ENCODE measurements at regions not wholly inside any gene's neighbourhood (a gene's known extent, or its start where the extent isn't known, plus 50 kb on each side); places are given as distances from the start of the nearest gene placed in this dataset.

DNA sequence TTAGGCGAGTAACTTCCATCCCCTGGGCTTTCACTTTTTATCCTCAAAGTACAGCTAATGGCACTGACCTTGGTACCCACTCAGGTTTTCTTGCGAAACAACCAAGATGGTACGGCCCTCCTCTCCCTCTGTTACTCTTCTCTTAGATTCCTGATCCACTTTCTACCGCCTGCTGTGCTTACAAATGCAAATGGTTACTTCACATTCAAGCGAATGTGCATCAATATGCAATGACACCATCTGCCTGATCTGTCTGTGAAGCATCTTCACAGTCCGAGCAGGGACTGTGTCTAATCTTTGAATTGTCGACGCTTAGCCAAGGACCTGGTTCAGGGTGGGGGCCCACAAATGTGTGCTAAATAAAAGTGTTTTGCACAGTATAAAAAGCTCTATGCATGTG lies 112.2 kb downstream of the TRIB2 start:
- no peak for DNase-seq (ENCODE audit: low spot score)

DNA sequence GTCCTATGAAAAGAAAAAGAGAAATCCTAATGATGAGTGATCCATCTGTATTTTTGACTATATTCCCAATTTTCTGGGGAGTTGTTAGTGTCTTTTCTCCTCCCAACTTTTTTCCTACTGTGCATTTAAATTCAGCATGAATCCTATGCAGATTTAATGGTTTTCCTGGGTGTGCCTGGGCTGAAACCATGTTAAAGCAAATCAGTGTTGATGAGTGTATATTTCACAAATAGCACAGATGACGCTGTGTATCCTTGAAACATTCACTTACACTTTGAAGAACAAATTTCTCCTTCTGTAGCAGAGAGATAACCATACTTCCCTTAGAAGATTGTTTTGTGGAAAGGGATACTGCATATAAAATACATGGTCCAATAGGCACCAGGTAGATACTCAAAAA lies 114.3 kb downstream of the TRIB2 start:
- no peak for DNase-seq (ENCODE audit: low spot score)

DNA sequence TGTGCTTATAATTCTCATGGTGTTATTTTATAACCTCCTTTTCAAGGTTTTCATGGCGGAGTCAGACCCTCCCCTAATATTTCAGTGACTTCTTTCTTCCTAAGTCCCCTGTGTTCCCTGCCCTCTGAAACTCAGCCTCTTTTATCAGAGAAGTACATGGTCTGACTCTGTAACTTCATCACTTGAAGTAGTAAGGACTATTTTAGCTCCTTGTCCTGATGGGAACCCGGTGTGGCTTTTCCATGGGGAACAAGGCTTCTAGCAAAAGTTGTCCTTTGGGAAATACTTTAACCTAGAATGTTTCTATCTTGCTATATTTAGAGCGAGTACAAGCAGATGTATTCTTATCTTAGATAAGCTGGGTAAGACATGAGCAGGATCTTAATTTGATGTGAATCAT lies 117.5 kb downstream of the TRIB2 start:
- no peak for DNase-seq (ENCODE audit: low spot score)

DNA sequence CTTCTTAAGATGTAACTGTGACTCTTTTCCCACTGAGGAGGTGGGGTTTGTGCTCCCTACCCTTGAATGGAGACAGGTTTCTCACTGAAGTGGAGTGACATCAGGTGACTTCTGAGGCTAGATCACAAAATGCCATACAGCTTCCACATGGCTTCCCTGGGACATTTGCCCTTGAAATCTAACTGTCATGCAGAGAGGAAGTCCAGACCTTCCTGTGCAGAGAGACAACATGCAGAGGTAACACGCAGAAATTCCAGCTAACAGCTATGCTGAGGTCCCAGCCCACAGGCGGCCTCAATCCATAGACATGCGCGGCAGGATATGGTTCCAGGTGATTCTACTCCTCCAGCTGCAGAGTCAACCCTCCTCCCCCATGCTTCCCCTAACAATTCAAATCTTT lies 119.0 kb downstream of the TRIB2 start:
- DNase-seq (ENCODE audit: low spot score) = no peak

DNA sequence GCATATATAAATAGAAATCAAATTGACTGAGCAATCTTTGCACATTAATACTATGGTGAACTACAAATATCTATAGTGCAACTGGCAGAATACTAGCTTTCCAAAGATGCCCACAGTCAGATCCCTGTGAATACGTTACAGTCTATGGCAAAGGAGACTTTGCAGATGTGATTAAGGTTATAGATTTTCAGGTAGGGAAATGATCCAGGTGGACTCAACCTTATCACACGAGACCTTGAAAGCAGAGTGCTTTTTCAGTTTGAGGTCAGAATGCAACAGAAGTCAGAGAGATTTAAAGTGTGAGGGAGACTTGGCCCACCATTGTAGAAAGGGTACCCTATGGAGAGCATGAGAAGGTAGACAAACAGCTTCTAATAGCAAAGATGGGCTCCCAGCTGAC lies 122.6 kb downstream of the TRIB2 start:
- DNase-seq (ENCODE audit: low spot score) = no peak

DNA sequence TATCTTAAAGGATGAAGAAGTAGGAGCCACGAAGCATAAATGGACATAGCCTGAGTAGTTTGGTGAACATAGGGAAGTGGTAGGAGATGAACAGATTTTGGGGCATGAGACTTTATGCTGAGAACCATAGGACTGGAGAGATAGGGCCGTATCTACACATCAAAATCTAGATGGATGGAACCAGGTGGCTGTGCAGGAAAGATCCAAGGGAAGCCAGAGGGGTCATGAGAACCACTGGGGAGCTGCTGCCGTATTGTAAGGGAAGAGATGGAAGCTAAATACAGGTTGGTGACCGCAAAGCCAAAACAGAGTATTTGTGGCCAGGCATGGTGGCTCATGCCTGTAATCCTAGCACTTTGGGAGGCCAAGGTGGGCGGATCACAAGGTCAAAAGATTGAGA lies 124.3 kb downstream of the TRIB2 start:
- DNase-seq (ENCODE audit: low spot score) = no peak

DNA sequence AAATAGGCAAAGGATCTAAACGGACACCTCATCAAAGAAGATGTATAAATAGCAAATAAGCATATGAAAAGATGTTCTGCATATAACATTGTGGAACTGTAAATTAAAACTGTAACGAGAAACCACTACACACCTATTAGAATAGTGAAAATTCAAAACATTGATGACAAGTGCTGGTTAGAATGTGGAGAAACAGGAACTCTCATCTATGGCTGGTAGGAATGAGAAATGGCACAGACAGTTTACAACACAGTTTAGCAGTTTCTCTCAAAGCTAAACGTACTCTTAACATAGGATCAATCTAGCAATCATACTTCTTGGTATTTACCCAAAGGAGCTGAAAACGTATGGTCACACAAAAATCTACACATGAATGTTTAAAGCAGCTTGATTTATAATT lies 126.2 kb downstream of the TRIB2 start:
- no peak for DNase-seq (ENCODE audit: low spot score)

DNA sequence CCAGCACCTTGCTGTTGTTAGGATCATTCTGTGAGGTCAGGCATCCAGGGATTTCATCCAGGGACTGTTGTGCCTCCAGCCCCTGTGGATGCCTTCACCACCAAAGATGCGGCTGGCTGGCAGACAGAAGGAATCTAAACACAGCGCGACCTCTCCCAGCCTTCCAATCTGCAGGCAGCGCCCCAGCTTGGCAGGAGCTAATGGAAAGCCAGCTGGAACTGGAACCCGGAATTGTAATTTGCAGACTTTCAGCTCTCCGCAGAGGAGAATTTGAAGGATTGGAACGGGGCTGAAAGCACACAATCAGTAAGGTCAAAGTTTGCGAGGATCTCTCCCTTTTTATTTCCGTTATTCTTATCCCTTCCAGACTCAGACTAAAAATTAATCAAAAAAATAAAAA lies 127.8 kb downstream of the TRIB2 start:
- DNase-seq (ENCODE audit: low spot score) = no peak

DNA sequence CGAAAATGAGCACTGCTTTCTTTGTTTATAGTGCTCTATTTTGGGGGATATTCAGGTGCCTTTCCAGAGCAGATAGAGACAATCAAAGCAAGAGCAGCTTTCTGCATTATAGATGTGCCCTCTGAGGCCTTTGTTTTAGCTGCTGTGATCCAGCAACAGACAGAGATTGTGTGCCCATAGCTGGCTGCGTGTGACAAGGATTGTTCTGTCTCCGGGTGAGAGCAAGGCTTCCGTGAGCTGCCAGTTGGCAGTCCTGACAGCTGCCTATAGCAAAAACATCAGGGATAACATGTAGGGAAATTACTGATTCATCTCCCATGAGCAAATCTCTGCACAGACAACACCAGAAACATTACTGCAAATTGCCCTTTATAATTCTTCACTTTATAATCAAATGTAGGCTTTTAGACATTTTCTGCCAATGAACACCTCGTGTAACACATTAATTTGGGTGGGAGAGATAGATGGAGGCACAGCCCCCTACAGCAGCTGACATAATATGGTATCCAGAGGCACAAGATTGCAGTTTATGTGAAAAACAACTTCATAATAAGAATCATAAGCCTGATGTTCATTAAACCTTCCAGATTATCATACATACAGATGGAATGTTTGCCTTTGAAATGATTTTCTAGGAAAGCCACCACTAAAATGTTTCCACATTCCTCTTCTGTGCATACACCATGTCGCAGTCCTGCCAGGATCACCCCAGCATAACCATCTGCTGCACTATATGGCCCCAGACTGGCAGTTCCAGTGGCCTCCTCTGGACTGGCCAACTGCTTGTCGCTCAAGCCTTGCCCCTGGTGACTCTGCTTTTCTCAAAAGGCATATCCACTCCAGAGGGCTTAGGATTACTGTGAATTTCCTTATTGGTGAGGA lies 131.2 kb downstream of the TRIB2 start:
- DNase-seq (ENCODE audit: low spot score) = no peak

DNA sequence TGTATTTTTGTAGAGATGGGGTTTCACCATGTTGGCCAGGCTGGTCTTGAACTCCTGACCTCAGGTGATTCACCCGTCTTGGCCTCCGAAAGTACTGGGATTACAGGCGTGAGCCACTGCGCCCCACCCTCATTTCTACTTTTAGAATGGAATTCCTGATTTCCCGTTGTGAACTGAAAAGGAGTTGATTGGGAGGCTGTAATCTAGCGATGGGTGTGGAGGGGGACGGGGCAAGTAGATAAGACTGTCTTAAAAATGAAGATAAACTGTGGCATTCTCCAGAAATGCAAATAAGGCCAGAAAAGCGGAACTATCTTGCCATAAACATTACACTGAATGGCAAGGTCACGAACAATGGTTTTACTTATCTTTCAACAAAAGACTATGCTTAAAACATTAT lies 135.4 kb downstream of the TRIB2 start:
- no peak for DNase-seq (ENCODE audit: low spot score)

DNA sequence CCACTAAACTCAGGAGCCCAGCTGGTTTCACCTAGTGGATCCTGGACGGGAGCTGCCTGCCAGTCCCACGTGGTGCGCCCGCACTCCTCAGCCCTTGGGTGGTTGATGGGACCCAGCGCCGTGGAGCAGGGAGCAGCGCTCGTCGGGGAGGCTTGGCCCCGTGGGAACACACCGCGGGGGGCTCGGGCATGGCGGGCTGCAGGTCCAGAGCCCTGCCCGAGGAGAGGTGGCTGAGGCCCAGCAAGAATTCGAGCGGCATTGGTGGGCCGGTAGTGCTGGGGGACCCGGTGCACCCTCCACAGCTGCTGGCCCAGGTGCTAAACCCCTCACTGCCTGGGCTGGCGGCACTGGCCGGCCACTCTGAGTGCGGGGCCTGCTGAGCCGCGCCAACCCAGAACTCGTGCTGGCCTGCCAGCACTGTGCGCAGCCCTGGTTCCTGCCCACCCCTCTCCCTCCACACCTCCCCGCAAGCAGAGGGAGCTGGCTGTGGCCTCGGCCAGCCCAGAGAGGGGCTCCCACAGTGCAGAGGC lies 137.3 kb downstream of the TRIB2 start:
- DNase-seq (ENCODE audit: low spot score) = no peak

DNA sequence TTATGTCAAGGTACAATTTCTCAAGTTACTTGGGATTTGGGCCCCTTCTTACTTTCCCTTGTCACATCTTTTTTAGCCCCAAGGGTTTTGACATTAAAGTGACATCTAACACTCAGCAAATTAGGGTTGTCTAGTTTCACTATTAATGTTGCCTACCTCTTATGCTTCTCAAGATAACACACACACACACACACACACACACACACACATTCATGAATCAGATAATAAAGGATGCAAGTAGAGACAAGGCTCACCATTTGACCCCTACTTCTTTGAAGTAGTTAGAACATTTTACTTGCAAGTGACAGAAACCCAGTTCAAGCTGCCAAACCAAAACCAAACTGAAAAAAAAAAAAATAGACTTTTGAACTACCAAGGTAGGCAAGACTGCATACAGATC lies 138.8 kb downstream of the TRIB2 start:
- peak; percentile 36 for DNase-seq (ENCODE audit: low spot score)

DNA sequence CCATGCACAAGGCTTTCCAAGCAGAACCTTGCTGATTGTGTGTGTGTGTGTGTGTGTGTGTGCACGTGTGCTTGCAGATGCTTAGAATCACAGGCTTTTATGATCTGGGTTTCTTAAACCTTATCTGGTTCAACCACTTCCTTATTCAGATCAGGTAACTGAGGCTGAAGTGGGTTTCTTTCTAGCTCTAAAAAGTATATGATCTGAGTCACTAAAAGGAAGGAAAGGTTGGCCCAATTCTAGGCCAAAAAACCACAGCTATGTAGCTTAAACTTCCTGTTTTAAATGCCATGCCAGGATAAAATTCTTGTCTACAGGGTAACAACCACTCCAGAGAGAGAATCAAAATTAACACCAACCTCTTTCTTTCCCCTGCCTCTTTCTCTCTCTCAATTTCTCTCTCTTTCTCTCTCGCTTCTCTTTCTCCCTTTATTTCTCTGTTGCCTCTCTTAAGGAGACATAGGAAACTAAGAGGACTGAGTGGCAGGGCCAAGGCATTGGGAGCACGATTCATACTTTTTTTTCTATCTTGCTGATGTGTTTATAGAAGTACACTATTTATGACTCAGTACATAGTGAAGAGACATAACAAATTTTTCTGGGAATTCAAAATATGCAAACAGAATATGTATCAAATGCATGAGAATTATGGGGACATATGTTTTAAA lies 140.3 kb downstream of the TRIB2 start:
- DNase-seq (ENCODE audit: low spot score) = peak; percentile 72

DNA sequence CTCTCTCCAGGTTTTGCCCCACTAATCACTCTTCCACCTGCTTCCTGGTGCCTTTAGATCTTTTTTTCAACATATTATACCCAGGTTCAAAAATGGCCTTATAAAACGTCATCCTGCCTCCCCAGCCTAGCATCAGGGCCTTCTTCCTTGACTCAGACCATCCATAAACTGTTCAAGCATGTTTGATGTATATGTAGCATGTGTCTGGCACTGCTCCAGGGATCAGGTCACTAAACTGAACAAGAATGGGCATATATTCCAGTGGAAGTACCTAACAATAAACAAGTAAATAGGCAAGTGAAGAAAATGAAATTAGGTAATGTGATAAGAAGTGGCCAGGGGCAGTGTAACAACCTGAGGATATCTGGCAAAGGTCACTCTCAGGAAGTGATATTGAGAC lies 141.2 kb downstream of the TRIB2 start:
- no peak for DNase-seq (ENCODE audit: low spot score)

DNA sequence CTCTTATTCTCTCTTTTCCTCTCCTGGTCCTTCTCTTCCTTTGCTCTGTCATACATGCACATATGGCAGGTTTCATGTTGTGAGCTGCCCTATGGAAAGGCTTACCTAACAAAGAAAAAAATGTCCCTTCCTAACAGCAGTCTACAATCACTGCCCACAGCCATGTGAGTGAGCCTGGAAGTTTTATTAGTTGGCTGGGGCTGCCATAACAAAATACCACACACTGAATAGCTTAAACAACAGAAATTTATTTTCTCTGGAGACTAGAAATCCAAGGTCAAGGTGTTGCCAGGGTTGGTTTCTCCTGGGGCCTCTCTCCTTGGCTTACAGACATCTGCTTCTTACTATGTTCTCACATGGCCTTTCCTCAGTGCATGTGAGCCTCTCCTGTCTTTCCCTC lies 142.1 kb downstream of the TRIB2 start:
- DNase-seq (ENCODE audit: low spot score) = no peak

DNA sequence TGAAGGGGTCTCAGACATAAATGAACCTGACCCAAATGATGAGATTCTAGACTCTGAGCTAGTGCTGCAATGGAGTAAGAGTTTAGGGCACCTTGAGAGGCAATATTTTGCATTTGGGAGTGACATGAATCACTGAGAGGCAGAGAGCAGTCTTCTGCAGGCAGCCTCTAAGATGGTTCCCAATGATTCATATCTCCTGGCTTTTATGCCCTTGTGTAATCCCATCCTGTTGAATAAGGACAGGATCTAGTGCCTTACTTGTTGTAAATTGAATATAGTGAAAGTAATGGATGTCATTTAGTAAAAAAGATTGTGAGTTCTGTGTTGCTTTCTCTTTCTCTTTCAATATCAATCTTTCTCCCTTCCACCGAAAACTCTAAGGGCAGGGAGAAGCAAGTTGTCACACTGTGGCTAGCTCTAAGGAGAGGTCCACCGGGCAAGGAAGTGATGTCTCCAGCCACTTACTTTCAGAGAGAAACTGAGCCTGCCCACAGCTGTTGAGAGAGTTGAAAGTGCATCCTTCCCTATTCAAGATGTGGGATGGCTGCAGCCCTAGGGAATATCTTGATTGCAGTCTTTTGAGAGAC lies 144.7 kb downstream of the TRIB2 start:
- DNase-seq (ENCODE audit: low spot score) = peak; percentile 41

DNA sequence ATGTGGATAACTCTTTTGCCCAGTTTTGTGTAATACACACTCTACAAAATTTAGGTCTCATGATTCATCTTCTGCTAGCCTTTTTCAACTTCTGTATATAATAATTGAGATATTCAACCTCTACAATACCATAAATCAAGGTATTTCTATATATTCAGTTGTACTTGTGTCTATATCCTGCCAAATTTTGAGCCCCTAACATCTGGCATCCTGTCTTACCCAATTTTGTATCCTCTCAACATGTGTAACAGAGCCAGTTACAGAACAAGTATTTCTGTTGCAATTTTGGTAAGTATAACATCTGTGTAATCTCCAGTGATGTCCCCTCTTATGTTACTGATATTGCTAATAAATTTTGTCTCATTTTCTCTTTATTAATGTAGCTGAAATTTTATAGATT lies 145.8 kb downstream of the TRIB2 start:
- DNase-seq (ENCODE audit: low spot score) = no peak

DNA sequence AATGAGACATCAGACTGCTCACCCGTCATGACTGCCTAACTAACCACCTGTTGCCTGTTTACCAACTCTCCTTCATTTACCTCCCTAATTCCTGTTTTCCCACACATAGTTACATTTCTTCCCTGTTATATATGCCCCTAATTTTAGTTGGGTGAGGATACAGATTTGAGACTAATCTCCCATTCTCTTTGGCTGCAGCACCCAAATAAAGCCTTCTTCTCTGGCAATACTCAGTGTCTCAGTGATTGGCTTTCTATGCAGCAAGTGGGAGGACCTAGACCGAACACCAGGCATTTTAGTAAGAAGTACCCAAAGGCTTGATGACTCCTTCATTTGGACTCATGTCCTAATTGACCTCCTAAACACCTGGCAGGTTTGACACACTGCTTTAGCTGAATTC lies 147.2 kb downstream of the TRIB2 start:
- no peak for DNase-seq (ENCODE audit: low spot score)

DNA sequence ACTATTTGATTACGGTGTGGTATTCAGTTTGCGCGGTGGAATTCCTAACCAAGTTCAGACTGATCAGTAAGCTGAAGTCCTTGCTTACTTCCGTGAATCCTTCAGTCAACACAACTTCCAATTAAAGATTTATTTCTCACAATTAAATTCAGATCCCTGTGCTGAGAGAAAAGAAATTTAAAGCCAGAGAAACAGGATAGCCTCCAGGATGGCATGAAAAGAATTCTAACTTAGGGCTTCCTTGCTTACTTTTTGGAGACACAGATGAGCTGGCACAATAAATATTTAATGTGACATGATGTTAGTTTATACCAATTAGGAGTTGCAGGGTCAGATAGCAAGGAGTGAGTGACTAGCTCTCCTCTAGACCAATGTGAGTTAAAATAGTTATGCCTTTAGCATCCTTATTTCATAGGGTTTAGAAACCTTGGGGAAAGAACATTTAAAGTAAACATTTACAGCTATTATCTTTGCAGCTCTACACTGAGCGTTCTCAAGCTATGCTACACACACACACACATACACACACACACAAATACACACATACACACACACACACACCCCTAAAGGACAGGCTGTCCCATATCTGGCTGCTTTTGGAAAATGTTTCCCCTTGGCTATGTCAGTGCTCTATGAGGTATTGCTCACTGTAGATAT lies 151.0 kb downstream of the TRIB2 start:
- no peak for DNase-seq (ENCODE audit: low spot score)

DNA sequence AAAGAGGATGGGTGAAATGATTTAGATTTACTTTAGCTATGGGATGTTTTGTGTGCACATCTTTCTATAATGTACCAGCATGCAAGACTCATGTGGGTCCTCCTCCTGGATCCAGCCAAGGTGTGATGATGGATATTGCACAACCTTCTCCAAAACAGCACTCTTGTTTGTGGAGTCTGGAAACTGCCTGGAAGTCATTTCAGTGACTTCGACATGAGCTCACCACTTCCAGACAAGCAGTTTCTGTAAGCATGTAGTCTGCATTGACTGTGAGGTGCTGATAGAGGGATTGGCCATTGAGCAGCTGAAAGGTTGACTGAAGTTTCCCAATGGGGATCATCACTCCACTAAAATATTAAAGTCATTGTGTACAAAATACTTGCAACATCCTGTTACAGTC lies 154.0 kb downstream of the TRIB2 start:
- no peak for DNase-seq (ENCODE audit: low spot score)

DNA sequence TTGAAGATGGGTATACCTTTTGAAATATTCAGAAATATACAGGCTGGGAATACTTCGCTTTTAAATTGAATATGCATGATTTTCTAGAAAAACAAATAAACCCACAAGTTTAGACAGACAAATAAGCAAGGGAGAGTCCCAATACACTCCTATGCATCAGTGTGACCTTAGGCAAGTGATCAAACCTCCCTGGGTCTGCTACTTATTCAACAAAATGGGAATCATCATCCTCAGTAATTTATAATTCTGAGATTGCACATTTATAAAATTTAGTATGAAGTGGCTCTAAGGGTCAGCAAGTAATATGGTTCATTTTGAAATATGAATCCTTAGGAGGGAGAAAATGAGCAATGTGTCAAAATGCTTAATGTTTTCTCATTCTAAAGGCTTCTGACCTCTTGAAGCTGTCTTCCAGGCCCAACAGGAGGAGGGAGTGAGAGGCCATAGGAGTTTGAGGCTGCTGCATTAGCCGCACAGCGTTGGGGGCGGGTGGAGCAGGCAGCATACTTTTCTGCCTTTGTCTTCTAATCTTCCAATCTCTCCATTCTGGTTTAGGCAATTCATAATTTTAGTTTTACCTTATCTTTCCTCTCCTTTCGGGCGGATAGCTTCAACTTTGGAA lies 155.1 kb downstream of the TRIB2 start:
- DNase-seq (ENCODE audit: low spot score) = no peak

DNA sequence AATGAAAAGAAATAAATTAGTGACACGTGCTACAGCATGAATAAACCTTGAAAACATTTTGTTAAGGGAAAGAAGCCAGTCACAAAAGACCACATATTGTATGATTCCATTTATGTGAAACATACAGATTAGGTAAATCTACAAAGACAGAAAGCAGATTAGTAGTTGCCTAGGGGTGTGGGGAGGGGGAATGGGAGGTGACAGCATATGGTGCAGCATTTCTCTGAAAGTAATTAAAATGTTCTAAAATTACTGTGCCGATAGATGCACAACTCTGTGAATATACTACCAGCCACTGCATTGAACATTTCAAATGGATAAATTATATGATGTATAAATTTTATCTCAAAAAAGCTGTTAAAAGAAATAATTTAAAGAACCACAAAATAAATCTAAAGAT lies 161.0 kb downstream of the TRIB2 start:
- DNase-seq (ENCODE audit: low spot score) = no peak

Measured in activated CD4-positive, alpha-beta T cell treated with anti-CD3 and anti-CD28 coated beads, Interleukin-2, Interleukin-4, amounts not matched to agents 100 ng/mL and 50 ng/mL, durations not matched to agents 16 hours and 8 hours (primary cell).